Adrenal gland (tissue), 9 donors: ENCODE measurements at regions not wholly inside any gene's neighbourhood (a gene's known extent, or its start where the extent isn't known, plus 50 kb on each side); places are given as distances from the start of the nearest gene placed in this dataset.

Experiments used
- DNase-seq, 7 donors: peaks; one replicate each; pipeline ENCODE4 v3.0.0-alpha.2; 2019 to 2020
- H3K27ac ChIP-seq, 5 donors: fragments of 200-600 bp; sonication (generic) in 4 of 5; 1 replicate in 3 of 5; 2 replicates in 2 of 5; pipeline versions ENCODE4 v1.5.1 to v1.8.0; 2016 to 2020; ENCODE audit warnings: mild to moderate bottlenecking in 1 of 5
- H3K27me3 ChIP-seq: fragments of 200-600 bp; 2 replicates; pipeline ENCODE4 v1.8.0; 2021
- H3K36me3 ChIP-seq, 2 donors: fragments of 200-600 bp; replicated peaks in 1 of 2; 1 replicate in 1 of 2; 2 replicates in 1 of 2; pipeline versions ENCODE4 v1.5.1 to v1.8.0; 2018 to 2022
- H3K4me1 ChIP-seq, 2 donors: fragments of 200-600 bp; replicated peaks in 1 of 2; 1 replicate in 1 of 2; 2 replicates in 1 of 2; pipeline versions ENCODE4 v1.5.1 to v1.8.0; 2018 to 2021
- H3K4me3 ChIP-seq, 4 donors: fragments of 200-600 bp; sonication (generic) in 3 of 4; one replicate each; pipeline ENCODE4 v1.5.1; 2016 to 2018
- H3K9me3 ChIP-seq, 3 donors: fragments of 200-600 bp; sonication (generic) in 1 of 3; replicated peaks in 1 of 3; 1 replicate in 2 of 3; 2 replicates in 1 of 3; pipeline versions ENCODE4 v1.5.1 to v1.8.0; 2016 to 2021
- POLR2A ChIP-seq, 2 donors: fragments of 450-650 bp; IDR thresholded peaks; one replicate each; pipeline ENCODE4 v1.6.1; 2017; ENCODE audit warnings: antibody characterized with exemption in 2 of 2, mild to moderate bottlenecking in 2 of 2, moderate library complexity in 1 of 2
- WGBS, 4 donors: extraction: QIAGEN DNeasy Blood & Tissue Kit in 2 of 4; methylation state at CpG; one replicate each; pipeline versions ENCODE4 v1.1.5 to v1.1.7; 2013 to 2017; 5-methylcytosine and 5-hydroxymethylcytosine counted together
- intact Hi-C, 2 donors: fragments of 100-400 bp; cut with DNase I; formaldehyde crosslinking; loops; one replicate each; pipeline versions ENCODE4 v1.14.1 to v1.15.0; 2022 to 2023
- TF ChIP-seq, protein P1 (sequence below), 6 experiments: fragments of 450-650 bp in 4 of 6; fragments of 200-600 bp in 2 of 6; sonication (generic) in 1 of 6; IDR thresholded peaks; 1 replicate in 5 of 6; 2 replicates in 1 of 6; pipeline versions ENCODE4 v1.5.1 to v1.8.0; 2016 to 2021; ENCODE audit warnings: antibody characterized with exemption in 6 of 6, mild to moderate bottlenecking in 2 of 6, moderate library complexity in 1 of 6
- donor health status: healthy with polysubstance abuse.
- donor health status: Bipolar disorder and iron deficiency.
- donor health status: DM: yes; HTN: yes; CAD: no.
- donor health status: DM: no; HTN: no; CAD: no.
- donor health status: DM: no; HTN: no; CAD: no.

DNA sequence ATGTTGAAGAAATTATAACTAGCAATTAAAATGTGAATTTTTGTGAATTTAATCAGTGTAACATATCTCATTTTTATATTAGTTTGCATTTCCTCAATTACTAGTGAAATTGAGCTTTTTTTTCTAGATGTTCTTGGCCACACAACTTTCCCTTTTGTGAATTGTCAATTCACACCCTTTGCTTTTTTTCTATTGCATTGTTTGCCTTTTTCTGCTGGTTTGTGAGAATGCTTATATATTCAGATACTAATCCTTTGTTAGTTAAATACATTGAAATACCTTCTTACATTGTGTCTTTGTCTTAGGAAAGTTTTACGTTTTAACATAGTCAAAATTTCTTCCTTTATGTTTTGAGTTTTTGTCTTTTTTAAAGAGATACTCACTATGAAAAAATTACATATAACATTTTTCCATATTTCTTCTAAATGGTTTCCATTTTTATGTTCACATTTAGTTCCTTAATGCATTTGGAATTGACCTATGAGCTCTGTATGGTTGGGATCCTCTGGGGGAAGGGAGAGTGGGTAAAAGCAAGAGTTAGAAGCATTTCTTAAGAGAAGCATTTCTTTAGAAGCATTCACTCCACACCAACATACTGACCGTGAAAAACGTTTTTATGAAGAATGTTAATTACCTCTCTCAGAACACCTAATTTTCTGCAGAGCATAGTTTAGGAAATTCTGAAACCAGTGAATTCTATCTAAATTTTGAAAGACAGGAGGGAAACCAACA lies 126.0 kb downstream of the CAPZA3 start:
- H3K4me1 ChIP-seq: peaks cover 0 to 6% of the 10 kb centered on the region in 2 donors
- H3K4me3 ChIP-seq: no peak overlapping the region
- H3K27ac ChIP-seq: no peak overlapping the region
- H3K36me3 ChIP-seq: no peaks in the 10 kb centered on the region
- DNase-seq: no peak
- H3K27me3 ChIP-seq: no peaks in the 10 kb centered on the region
- intact Hi-C loops: no loop called here
- TF ChIP-seq, protein P1, sequence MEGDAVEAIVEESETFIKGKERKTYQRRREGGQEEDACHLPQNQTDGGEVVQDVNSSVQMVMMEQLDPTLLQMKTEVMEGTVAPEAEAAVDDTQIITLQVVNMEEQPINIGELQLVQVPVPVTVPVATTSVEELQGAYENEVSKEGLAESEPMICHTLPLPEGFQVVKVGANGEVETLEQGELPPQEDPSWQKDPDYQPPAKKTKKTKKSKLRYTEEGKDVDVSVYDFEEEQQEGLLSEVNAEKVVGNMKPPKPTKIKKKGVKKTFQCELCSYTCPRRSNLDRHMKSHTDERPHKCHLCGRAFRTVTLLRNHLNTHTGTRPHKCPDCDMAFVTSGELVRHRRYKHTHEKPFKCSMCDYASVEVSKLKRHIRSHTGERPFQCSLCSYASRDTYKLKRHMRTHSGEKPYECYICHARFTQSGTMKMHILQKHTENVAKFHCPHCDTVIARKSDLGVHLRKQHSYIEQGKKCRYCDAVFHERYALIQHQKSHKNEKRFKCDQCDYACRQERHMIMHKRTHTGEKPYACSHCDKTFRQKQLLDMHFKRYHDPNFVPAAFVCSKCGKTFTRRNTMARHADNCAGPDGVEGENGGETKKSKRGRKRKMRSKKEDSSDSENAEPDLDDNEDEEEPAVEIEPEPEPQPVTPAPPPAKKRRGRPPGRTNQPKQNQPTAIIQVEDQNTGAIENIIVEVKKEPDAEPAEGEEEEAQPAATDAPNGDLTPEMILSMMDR (IDR thresholded peaks at IDR 0.05): no peak
- no peak for TF ChIP-seq POLR2A (IDR thresholded peaks at IDR 0.05)
- H3K9me3 ChIP-seq: no peaks in the 10 kb centered on the region
- 79 to 87% (median 80%) methylated on average over 3 of the region's 3 CpGs for WGBS, 4 donors

DNA sequence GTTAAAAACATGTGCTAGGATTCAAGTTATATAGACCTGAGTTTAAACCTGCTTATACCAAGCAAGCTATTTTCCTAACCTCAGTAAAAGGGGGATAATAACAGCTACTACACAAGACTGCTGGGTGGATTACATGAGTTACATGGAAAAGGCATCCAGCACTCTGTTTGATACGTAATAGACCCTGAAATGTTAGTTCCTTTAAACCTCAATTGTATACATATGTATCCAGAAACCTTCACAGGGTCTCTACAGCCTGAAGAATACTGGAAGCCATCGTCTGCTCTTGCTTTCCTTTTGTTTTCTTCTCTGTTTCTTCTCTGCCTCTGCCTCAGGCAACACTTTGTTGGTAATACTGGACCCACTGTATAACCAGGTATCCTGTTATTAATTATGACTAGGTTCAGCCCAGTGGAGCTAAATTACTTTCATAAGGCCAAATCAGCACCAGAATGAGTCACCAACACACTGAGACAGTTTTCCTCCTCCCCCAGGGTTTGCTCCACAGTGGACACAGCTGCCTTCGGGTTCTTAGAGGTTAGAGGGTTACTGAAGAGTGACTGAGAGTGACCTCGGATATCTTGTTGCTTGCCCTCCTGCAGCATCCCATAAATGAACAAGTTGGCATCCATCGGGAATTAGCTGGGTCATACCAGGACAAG lies 127.1 kb downstream of the CAPZA3 start:
- Histone ChIP-seq H3K27me3 (no peaks in the 10 kb centered on the region), H3K9me3 (no peaks in the 10 kb centered on the region), H3K27ac (no peak overlapping the region), H3K4me3 (no peak overlapping the region), H3K36me3 (no peaks in the 10 kb centered on the region), H3K4me1 (peaks cover 0 to 6% of the 10 kb centered on the region in 2 donors)
- DNase-seq: peak; percentile 17 to 72 (median 44)
- TF ChIP-seq, protein P1 (IDR thresholded peaks at IDR 0.05): no peak
- TF ChIP-seq POLR2A (IDR thresholded peaks at IDR 0.05): no peak
- WGBS, 4 donors: 46 to 58% (median 50%) methylated on average over 5 of the region's 5 CpGs
- intact Hi-C loops: no loop called here

DNA sequence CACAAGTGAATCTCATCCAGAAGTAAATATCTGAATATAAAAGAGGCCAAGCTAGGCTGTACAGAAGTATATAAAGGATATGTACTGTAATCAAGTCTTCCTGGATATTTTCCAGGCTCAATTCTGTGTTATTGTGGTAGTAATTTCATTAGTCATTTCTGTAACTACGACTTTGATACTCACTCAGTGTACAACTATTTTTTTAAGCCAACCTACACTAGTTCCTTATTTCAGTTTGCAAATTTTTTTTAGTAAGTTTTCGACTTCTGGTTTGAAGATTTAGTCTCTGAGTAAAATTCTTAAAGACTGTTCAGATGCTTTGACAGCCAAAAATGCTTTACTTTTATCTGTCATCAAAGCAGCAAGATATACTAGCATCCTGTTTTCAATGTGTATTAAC lies 130.8 kb downstream of the CAPZA3 start:
- WGBS, 4 donors: 45 to 54% (median 50%) methylated on average over 2 of the region's 2 CpGs
- no peaks in the 10 kb centered on the region for H3K36me3 ChIP-seq
- no peak overlapping the region for H3K27ac ChIP-seq
- no peak overlapping the region for H3K4me3 ChIP-seq
- H3K27me3 ChIP-seq: no peaks in the 10 kb centered on the region
- peaks cover 0 to 6% of the 10 kb centered on the region in 2 donors for H3K4me1 ChIP-seq
- H3K9me3 ChIP-seq: no peaks in the 10 kb centered on the region
- intact Hi-C loops: no loop called here
- TF ChIP-seq, protein P1 (IDR thresholded peaks at IDR 0.05): no peak
- no peak for TF ChIP-seq POLR2A (IDR thresholded peaks at IDR 0.05)
- DNase-seq: no peak

DNA sequence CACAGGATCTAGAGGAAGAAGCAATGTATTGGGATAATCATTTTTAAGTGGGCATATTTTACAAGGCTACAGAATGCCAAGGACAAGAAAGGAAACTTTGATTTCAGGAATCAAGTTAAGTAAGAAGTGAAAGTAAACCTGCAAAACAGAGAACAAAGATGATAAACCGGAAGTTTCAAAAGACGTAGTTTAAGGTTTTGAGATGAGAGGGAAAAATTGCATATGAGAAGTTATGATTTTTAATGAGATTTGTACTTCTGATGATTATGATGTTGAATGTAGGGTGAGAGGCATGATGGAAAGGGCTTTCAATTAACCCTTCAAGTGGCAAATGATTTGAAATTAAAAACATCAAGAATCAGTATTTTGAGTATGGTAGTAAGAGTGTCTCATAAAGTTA lies 134.9 kb downstream of the CAPZA3 start:
- 25 to 58% (median 34%) methylated on average over 2 of the region's 2 CpGs for WGBS, 4 donors
- peak overlapping the region in 1 of 4 donors; percentile 3 for H3K4me3 ChIP-seq

More for the DNA sequence above, 134.9 kb downstream of the CAPZA3 start:
- no peak for DNase-seq
- no peaks in the 10 kb centered on the region for H3K36me3 ChIP-seq
- TF ChIP-seq, protein P1 (IDR thresholded peaks at IDR 0.05): no peak
- TF ChIP-seq POLR2A (IDR thresholded peaks at IDR 0.05): no peak
- intact Hi-C loops: no loop called here
- H3K9me3 ChIP-seq: no peaks in the 10 kb centered on the region
- no peaks in the 10 kb centered on the region for H3K4me1 ChIP-seq
- H3K27ac ChIP-seq: no peak overlapping the region
- H3K27me3 ChIP-seq: no peaks in the 10 kb centered on the region
